ENCODE measurements at regions not wholly inside any gene's neighbourhood (a gene's known extent, or its start where the extent isn't known, plus 50 kb on each side); places are given as distances from the start of the nearest gene placed in this dataset.

DNA sequence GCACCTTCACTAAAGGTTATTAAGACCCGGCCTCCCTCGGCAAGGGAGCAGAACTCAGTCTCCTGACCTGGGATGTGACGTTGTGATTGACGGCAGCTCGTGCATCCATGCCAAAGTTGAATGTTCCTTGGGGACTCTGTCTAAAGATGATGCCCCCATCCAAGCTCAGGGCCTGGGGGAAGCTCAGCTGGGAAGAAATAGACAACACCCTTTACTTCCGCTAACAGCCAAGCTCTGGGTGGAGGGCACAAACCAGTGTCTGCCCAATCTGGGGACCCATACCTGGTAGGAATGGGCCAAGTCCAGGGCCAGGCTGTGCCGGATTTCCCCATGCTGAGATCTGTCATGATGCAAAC, 95.4 kb downstream of the RMI2 start:
- TF ChIP-seq, protein P1, sequence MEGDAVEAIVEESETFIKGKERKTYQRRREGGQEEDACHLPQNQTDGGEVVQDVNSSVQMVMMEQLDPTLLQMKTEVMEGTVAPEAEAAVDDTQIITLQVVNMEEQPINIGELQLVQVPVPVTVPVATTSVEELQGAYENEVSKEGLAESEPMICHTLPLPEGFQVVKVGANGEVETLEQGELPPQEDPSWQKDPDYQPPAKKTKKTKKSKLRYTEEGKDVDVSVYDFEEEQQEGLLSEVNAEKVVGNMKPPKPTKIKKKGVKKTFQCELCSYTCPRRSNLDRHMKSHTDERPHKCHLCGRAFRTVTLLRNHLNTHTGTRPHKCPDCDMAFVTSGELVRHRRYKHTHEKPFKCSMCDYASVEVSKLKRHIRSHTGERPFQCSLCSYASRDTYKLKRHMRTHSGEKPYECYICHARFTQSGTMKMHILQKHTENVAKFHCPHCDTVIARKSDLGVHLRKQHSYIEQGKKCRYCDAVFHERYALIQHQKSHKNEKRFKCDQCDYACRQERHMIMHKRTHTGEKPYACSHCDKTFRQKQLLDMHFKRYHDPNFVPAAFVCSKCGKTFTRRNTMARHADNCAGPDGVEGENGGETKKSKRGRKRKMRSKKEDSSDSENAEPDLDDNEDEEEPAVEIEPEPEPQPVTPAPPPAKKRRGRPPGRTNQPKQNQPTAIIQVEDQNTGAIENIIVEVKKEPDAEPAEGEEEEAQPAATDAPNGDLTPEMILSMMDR (IDR thresholded peaks at IDR 0.05): no peak
- no peak for TF ChIP-seq EP300 (IDR thresholded peaks at IDR 0.05; ENCODE audit: low read depth)
- no peak for TF ChIP-seq POLR2A (IDR thresholded peaks at IDR 0.05)

Measured in transverse colon (tissue), 3 donors.